Skeletal muscle tissue (tissue), 3 donors: ENCODE measurements at regions not wholly inside any gene's neighbourhood (a gene's known extent, or its start where the extent isn't known, plus 50 kb on each side); places are given as distances from the start of the nearest gene placed in this dataset.

Experiments used
- H3K27ac ChIP-seq: one replicate; pipeline ENCODE4 v1.7.0; 2013; ENCODE audit warnings: mild to moderate bottlenecking, low read depth, low read length, inconsistent platforms
- H3K27me3 ChIP-seq, 3 donors: one replicate each; pipeline ENCODE4 v1.7.0; 2013; ENCODE audit warnings: low read length in 3 of 3; ENCODE audit not compliant: control insufficient read depth in 3 of 3, insufficient read depth in 3 of 3
- H3K36me3 ChIP-seq, 3 donors: one replicate each; pipeline ENCODE4 v1.7.0; 2013; ENCODE audit warnings: low read length in 3 of 3; ENCODE audit not compliant: control insufficient read depth in 3 of 3, insufficient read depth in 3 of 3
- H3K4me1 ChIP-seq, 3 donors: one replicate each; pipeline ENCODE4 v1.7.0; 2013; ENCODE audit warnings: low read length in 3 of 3, mild to moderate bottlenecking in 3 of 3; ENCODE audit not compliant: control insufficient read depth in 3 of 3, insufficient read depth in 3 of 3
- H3K4me3 ChIP-seq, 3 donors: one replicate each; pipeline ENCODE4 v1.7.0; 2013; ENCODE audit warnings: low read length in 3 of 3
- H3K9ac ChIP-seq, 3 donors: one replicate each; pipeline ENCODE4 v1.7.0; 2013; ENCODE audit warnings: low read length in 3 of 3, mild to moderate bottlenecking in 3 of 3, moderate library complexity in 2 of 3, low read depth in 1 of 3
- H3K9me3 ChIP-seq, 3 donors: one replicate each; pipeline ENCODE4 v1.7.0; 2013; ENCODE audit warnings: low read length in 3 of 3; ENCODE audit not compliant: control insufficient read depth in 3 of 3
- donor health status: Osteomylitis.

DNA sequence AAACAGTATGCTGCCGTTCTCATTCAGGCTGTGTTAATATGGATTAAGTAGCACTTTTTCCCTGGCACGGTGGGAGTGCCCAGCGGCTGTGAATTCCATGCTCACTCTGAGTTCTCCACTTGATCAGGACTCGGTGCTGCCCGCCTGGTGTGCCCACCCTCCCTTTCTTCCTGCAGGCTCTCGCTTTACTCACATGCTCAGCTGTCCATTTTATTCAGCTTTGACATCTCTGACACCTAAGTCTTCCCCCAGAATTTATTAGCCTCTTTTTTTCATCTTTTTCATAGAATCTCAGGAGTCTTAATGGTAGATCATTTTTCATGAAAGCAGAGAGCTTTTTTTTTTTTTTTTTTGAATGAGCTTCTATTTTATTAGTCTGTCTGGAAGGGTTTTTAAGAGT lies 626.5 kb downstream of the IRX1 start:
- Histone ChIP-seq H3K27me3 (peaks cover 0 to 3% (median 0%) of the 10 kb centered on the region in 3 donors), H3K9ac (no peak overlapping the region), H3K27ac (no peak overlapping the region), H3K36me3 (no peaks in the 10 kb centered on the region), H3K4me3 (no peak overlapping the region), H3K9me3 (peaks cover 0 to 3% (median 0%) of the 10 kb centered on the region in 3 donors), H3K4me1 (no peaks in the 10 kb centered on the region)

DNA sequence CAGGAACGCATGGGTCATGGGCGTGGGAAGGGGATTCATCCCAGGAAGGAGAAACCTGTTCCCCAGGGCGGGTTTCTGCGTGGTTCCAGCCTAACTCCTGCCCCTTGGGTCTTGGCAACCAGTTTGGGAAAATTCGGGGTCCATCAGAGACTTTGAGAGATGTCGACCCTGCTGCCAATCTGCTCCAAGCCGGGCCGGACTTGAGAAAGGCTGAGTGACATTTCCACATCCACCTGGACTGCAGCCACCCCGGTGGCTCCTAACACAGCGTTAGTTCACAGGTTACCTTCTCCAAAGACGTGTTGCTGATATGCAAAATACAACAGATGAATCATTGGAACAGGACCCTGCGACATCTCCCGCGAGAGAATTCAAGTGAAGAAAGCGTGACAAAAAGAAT lies 627.2 kb downstream of the IRX1 start:
- H3K9ac ChIP-seq: no peak overlapping the region
- H3K27me3 ChIP-seq: peaks cover 0 to 3% (median 0%) of the 10 kb centered on the region in 3 donors
- H3K27ac ChIP-seq: no peak overlapping the region
- no peaks in the 10 kb centered on the region for H3K36me3 ChIP-seq
- H3K4me1 ChIP-seq: no peaks in the 10 kb centered on the region
- peaks cover 0 to 3% (median 0%) of the 10 kb centered on the region in 3 donors for H3K9me3 ChIP-seq
- no peak overlapping the region for H3K4me3 ChIP-seq

DNA sequence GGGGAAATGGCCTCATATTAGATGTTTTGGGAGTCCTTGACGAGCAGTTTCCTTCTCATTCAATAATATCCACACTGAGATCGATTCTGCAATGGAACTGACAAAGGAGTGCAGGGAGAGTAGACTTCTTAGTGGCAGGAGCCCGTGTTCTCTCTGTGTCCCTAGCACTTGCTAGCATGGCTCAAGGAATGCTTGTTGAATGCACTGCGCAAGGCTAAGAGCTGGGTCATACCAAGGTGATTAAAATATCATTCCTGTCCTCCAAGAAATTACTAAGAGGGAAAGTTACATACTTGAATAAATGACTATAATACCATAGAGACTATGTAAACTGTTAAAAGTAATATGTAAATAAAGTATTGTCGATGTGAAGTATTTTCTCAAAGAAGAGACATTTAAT lies 630.1 kb downstream of the IRX1 start:
- Histone ChIP-seq H3K27me3 (peaks cover 0 to 3% (median 0%) of the 10 kb centered on the region in 3 donors), H3K9me3 (peaks cover 0 to 3% (median 0%) of the 10 kb centered on the region in 3 donors), H3K4me1 (no peaks in the 10 kb centered on the region), H3K4me3 (no peak overlapping the region), H3K9ac (no peak overlapping the region), H3K36me3 (no peaks in the 10 kb centered on the region), H3K27ac (no peak overlapping the region)

DNA sequence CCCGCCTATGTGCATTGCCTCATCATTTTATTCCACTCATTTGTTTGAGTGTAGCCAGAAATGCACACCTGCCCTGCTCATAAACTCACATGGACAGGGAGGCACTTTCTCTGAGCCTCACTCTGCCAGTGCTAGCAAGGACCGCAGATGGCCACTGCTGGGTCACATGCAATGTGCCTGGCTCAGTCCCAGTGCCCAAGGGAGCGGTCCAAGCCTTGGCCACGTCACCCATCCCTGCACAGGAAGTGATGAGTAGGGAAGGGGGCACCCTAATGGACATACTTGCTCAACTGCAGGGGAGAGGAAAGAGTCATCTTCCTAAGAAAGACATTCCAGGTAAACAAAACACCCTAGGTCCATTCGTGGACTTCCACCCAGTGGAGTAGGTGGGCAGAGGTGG lies 630.9 kb downstream of the IRX1 start:
- H3K9me3 ChIP-seq: peaks cover 0 to 3% (median 0%) of the 10 kb centered on the region in 3 donors
- H3K4me3 ChIP-seq: no peak overlapping the region
- no peak overlapping the region for H3K27ac ChIP-seq
- peaks cover 0 to 3% (median 0%) of the 10 kb centered on the region in 3 donors for H3K27me3 ChIP-seq
- H3K9ac ChIP-seq: no peak overlapping the region
- H3K4me1 ChIP-seq: no peaks in the 10 kb centered on the region
- no peaks in the 10 kb centered on the region for H3K36me3 ChIP-seq

DNA sequence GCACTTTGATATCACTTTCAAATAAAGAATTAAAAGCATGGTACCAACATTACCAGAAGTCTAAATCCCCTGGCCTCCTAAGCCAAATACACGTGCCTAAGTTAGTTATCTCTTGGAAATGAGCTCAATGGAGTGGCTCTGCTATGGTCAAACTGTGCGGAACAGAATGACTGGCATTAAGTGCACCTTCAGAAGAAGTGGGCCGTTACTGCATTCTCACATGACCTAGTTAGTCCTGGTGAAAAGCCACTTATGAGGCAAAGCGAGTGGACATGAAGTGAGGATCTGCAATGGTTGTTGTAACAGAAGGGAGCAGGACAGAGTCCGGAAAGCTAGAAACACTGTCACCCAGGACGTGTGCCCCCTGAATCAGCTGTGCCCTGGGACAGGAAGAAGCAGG lies 633.1 kb downstream of the IRX1 start:
- peaks cover 0 to 3% (median 0%) of the 10 kb centered on the region in 3 donors for H3K27me3 ChIP-seq
- H3K36me3 ChIP-seq: no peaks in the 10 kb centered on the region

DNA sequence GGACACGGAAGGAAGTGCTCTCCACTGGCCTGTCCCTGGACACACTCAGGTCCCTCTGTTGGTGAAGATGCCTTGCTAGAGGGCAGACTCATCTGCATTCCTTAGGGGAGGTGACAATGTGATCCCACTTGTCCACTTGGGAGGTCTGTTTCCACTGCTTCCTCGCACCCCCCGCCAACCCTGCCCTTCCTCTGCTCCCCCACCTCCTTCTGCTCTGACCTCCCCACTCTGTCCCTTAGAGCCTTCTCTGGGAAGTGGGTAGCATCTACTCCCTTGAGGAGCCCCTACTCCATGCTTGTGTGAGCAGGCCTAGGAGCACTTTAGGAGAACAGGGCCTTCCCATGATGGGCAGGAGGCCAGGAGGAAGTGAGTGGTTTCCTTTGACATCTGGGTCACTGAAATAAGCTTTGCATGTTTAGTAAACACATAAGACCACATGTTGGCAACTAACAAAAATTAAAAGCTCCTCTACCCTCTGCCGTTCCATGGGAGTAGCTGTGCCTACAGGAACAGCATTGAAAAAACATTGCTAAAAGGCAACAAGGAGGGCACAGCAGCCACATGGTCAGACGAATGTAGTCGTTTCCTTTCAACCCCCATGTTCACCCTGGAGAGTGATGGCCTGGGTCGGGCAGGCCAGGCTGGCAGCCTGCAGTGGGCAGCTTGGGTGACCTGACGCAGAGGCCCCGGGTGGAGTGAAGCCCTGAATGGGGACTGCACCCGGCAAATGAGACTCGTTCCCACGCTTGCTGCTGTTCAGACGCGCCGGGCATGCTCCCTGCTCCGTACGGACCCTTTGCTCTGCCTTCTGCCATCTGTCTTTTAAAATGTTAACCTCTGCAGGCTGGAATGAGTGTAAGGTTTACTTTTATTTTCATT lies 634.0 kb downstream of the IRX1 start:
- Histone ChIP-seq H3K4me1 (no peaks in the 10 kb centered on the region), H3K4me3 (no peak overlapping the region), H3K27me3 (peaks cover 0 to 3% (median 0%) of the 10 kb centered on the region in 3 donors), H3K9ac (no peak overlapping the region), H3K27ac (no peak overlapping the region), H3K36me3 (no peaks in the 10 kb centered on the region), H3K9me3 (peaks cover 2 to 5% (median 3%) of the 10 kb centered on the region in 3 donors)

More for the DNA sequence above, 633.1 kb downstream of the IRX1 start:
- Histone ChIP-seq H3K27ac (no peak overlapping the region), H3K4me1 (no peaks in the 10 kb centered on the region), H3K4me3 (no peak overlapping the region), H3K9me3 (peaks cover 0 to 3% (median 0%) of the 10 kb centered on the region in 3 donors), H3K9ac (no peak overlapping the region)

DNA sequence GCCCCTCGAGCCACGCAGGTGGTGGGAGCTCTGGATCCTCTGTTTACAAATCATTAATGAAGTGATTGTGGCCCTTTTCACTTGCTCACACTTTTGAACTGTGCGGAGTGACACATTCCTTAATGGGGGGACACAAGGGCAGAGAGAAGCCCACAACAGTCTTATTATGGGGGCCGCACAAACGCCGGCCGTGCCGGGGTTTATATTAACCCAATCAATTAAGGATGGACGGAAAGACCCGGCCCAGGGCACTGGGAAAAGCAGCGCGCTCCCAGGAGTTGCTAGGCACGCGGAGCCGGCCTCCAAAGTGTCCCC lies 634.8 kb downstream of the IRX1 start:
- Histone ChIP-seq H3K4me1 (no peaks in the 10 kb centered on the region), H3K9ac (no peak overlapping the region), H3K36me3 (no peaks in the 10 kb centered on the region), H3K4me3 (no peak overlapping the region), H3K27me3 (peaks cover 0 to 3% (median 0%) of the 10 kb centered on the region in 3 donors), H3K9me3 (peaks cover 2 to 7% (median 3%) of the 10 kb centered on the region in 3 donors), H3K27ac (no peak overlapping the region)

DNA sequence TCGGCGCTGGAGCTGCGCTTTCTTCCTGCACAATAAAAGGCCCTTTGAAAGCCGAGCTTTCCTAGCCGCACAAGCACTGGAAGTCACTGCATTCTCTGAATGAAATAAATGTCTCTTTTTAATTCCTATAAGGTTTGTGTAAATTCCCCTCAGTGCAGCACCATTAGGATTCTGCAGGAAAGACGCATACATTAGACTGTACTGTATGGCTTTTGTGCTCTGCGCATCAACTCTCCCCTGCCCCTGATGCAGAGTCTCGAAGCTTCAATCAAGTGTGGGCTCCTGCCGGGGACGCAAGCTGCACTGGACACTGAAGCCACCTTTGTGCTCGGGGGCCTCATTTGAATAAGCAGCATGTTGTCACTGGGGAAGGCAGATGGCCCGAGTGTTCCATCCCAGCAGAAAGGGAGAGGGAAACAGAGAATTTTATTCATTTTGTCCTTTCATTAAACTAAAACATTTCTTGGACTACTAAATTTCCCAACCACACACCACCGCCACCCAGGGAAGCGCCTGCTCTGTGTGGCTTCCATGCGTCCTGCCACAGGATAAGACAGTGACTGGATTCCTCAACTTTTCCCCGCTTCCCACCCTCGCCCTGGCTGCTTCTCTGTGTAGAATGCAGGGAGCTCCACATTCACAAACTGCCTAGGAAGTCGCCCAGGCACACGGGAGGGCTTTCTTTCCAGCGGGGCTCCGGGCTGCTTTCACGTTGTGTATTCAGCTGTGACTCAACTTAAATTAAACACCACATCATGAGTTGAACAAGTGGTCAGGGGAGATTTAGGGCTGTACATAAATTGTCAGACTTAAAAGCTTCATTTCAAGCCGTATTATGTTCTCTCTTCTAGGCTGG lies 635.4 kb downstream of the IRX1 start:
- Histone ChIP-seq H3K4me1 (no peaks in the 10 kb centered on the region), H3K9ac (no peak overlapping the region), H3K27ac (no peak overlapping the region), H3K36me3 (no peaks in the 10 kb centered on the region), H3K4me3 (no peak overlapping the region), H3K27me3 (peaks cover 0 to 3% (median 0%) of the 10 kb centered on the region in 3 donors), H3K9me3 (peaks cover 2 to 7% (median 3%) of the 10 kb centered on the region in 3 donors)

DNA sequence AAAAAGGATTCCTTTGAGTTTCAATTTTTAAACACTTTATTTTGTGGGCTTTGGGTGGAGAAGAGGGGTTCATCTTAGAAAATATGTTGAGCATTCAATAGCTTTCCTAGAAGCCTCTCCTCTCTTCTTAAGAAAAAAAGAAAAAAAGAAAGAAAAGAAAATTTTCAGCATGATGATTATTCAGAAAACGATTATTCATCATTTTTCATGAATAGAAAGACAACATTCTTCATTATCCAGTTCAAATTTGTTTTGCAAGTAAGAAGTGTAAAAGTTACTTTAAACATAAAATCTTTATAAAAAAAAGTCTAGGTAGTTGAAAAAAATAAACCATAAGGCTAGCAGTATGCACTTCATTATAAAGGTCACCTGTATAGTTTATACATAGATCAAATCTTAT lies 636.5 kb downstream of the IRX1 start:
- Histone ChIP-seq H3K36me3 (no peaks in the 10 kb centered on the region), H3K9ac (no peak overlapping the region), H3K9me3 (peaks cover 0 to 7% (median 2%) of the 10 kb centered on the region in 3 donors), H3K4me3 (no peak overlapping the region), H3K27me3 (no peaks in the 10 kb centered on the region), H3K27ac (no peak overlapping the region), H3K4me1 (no peaks in the 10 kb centered on the region)

DNA sequence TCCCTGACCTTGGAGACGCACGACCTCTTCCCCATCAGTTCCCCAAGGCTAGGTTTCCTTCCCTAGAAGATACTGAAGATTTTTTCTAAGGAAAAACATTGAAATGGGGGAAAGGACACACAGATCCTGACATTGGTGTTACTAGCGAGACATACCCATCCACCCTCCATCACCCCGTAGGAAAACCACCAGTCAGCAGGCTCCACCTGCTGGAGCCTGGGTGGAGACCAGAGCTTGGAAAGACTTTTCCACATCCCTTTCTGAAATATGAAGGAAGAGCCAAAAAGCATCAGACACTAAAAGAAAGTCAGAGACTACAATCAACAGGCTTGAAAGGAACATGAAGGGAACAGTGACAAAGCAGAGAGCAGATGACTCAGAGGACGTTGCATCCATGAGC lies 638.0 kb downstream of the IRX1 start:
- Histone ChIP-seq H3K27ac (no peak overlapping the region), H3K9ac (no peak overlapping the region), H3K4me3 (no peak overlapping the region), H3K27me3 (no peaks in the 10 kb centered on the region), H3K36me3 (no peaks in the 10 kb centered on the region), H3K9me3 (peaks cover 0 to 7% (median 2%) of the 10 kb centered on the region in 3 donors), H3K4me1 (no peaks in the 10 kb centered on the region)
